Retinal pigment epithelial cell (primary cell): ENCODE measurements at regions not wholly inside any gene's neighbourhood (a gene's known extent, or its start where the extent isn't known, plus 50 kb on each side); places are given as distances from the start of the nearest gene placed in this dataset.

Experiments
- DNase-seq: peaks from one replicate; pipeline ENCODE4 v3.0.0-alpha.2; 2010; ENCODE audit warnings: low read depth
- H3K4me3 ChIP-seq: 2 replicates; pipeline ENCODE4 v1.5.1; 2011; ENCODE audit warnings: mild to moderate bottlenecking, low read length, control low read depth, moderate library complexity
- CTCF ChIP-seq: conservative IDR thresholded peaks from 2 replicates; pipeline ENCODE4 v1.5.1; 2011; ENCODE audit warnings: low read depth, low read length, control low read depth, inconsistent platforms

- TF ChIP-seq CTCF = no peak
- H3K4me3 ChIP-seq = no peak overlapping the region
- DNase-seq = no peak
Measured at GRCh38 chr13:44125943-44126469, 246.3 kb downstream of the LACC1 start.

DNA sequence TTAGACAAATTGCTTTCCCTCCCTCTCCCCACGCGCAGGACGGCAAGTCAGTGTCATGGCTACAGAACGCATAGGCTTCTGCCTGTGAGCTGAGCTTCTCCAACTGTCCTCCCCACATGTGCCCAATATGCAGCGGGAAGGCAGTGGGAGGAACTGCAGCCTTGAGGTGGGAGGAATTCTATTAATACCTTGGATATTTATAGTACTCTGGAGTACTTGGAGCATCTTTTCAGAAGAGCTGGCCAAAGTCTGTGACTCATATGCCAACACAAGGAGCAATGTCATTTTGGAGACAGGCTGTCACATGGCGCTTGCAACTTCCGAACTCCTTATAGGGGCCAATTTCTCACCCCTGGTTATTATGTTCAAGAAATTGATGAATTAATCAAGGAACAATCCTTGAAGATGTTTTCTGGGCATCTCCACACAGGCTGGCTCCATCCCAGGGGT, 245.0 kb upstream of the SERP2 start:
- H3K4me3 ChIP-seq = no peak overlapping the region
- no peak for TF ChIP-seq CTCF
- no peak for DNase-seq

- no peak for TF ChIP-seq CTCF
- no peak overlapping the region for H3K4me3 ChIP-seq
- no peak for DNase-seq
Measured at GRCh38 chr13:44129418-44129817, 244.2 kb upstream of the SERP2 start.

DNA sequence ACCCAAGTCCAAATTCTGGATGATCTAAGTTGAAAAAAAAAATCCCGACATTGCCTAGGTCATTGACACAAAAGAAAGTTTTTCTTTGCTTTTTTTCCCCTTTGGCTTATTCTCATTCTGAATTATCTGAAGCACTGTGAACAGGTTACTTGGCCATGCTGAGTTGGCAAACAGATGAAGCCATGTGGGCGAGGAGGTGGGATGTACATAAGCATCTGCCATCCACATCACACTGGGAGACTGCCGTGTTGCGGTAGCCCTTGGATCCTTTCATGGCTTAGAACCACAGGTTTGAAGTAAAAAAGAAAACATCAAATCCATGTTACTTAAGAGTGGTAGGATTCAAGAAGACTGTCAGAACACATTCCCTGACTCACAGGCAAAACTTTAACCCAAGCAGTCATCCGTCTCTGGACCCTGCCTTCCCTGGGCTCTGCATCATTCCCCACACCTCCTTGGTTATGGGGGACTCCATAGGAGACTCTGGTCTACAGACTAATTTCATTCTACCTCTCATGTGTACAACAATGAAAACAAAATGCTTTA, 242.5 kb upstream of the SERP2 start:
- no peak overlapping the region for H3K4me3 ChIP-seq
- no peak for DNase-seq
- TF ChIP-seq CTCF = no peak

DNA sequence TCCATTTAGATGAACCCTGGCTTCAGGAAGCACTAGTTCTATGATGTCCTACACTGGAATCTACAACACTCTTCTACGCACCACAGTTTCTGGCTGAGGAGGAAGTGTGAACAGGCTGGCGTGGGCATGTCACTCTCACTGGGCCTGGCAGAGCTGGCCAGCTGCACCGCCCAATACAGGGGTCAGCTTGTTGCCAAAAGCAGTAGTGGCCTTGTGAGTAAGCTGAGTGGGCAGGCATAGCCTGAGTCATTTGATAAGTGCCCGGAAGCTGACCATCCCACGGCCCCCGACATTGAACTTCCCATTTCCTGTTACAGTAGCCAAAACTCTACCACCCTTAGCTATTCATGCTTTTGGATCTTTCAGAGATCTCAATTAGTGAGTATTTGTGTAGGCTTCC, 240.9 kb upstream of the SERP2 start:
- no peak for TF ChIP-seq CTCF
- no peak for DNase-seq

GRCh38 chr13:44133626-44134025, 240.0 kb upstream of the SERP2 start:
- TF ChIP-seq CTCF = no peak
- no peak for DNase-seq

More for the DNA sequence above, 240.9 kb upstream of the SERP2 start:
- no peak overlapping the region for H3K4me3 ChIP-seq

GRCh38 chr13:44135566-44135965, 238.1 kb upstream of the SERP2 start:
- TF ChIP-seq CTCF = no peak
- DNase-seq = no peak

More at GRCh38 chr13:44133626-44134025, 240.0 kb upstream of the SERP2 start:
- no peak overlapping the region for H3K4me3 ChIP-seq

More at GRCh38 chr13:44135566-44135965, 238.1 kb upstream of the SERP2 start:
- H3K4me3 ChIP-seq = no peak overlapping the region
